ENCODE measurements at regions not wholly inside any gene's neighbourhood (a gene's known extent, or its start where the extent isn't known, plus 50 kb on each side); places are given as distances from the start of the nearest gene placed in this dataset.

GRCh38 chr9:118423021-118423420 is 718.8 kb downstream of the TLR4 start:
- no peak overlapping the region for H3K4me3 Mint-ChIP-seq

GRCh38 chr9:118423721-118424120 is 719.5 kb downstream of the TLR4 start:
- H3K9me3 Mint-ChIP-seq, result peaks cover 0 to 6% of the 10 kb centered on the region in 2 donors
- H3K4me1 ChIP-seq (ENCODE audit: control insufficient read depth, insufficient read depth, low read length), result no peaks in the 10 kb centered on the region
- no peaks in the 10 kb centered on the region for H3K4me1 Mint-ChIP-seq
- no peak for TF ChIP-seq CTCF (IDR thresholded peaks at IDR 0.05)
- DNase-seq (no peak), ATAC-seq (no peak)
- 97% methylated on average over 2 of the region's 4 CpGs for WGBS (ENCODE audit: insufficient coverage)
- H3K27me3 Mint-ChIP-seq (ENCODE audit: low read depth in 2 of 2), result no peaks in the 10 kb centered on the region
- H3K4me3 Mint-ChIP-seq, result no peak overlapping the region
- H3K27ac ChIP-seq (ENCODE audit: low read length), result no peak overlapping the region
- intact Hi-C loops (cut with micrococcal nuclease), result no loop called here
- H3K27ac Mint-ChIP-seq, result no peak overlapping the region
- H3K36me3 Mint-ChIP-seq, result no peaks in the 10 kb centered on the region
- no peaks in the 10 kb centered on the region for H3K27me3 ChIP-seq (ENCODE audit: control insufficient read depth, insufficient read depth, low read length)
- no peak overlapping the region for H3K4me3 ChIP-seq (ENCODE audit: low read length)
- no peaks in the 10 kb centered on the region for H3K9me3 ChIP-seq (ENCODE audit: control insufficient read depth, insufficient read depth, low read length)
- H3K36me3 ChIP-seq (ENCODE audit: control insufficient read depth, insufficient read depth, low read length), result no peaks in the 10 kb centered on the region

More at GRCh38 chr9:118423021-118423420, 718.8 kb downstream of the TLR4 start:
- no peaks in the 10 kb centered on the region for H3K27me3 Mint-ChIP-seq (ENCODE audit: low read depth in 2 of 2)
- H3K27ac ChIP-seq (ENCODE audit: low read length), result no peak overlapping the region
- no peaks in the 10 kb centered on the region for H3K36me3 Mint-ChIP-seq
- 89% methylated on average over 1 of the region's 3 CpGs for WGBS (ENCODE audit: insufficient coverage)
- no peak overlapping the region for H3K4me3 ChIP-seq (ENCODE audit: low read length)
- intact Hi-C loops (cut with micrococcal nuclease), result no loop called here
- no peaks in the 10 kb centered on the region for H3K9me3 ChIP-seq (ENCODE audit: control insufficient read depth, insufficient read depth, low read length)
- H3K4me1 ChIP-seq (ENCODE audit: control insufficient read depth, insufficient read depth, low read length), result no peaks in the 10 kb centered on the region
- no peak for ATAC-seq
- no peaks in the 10 kb centered on the region for H3K4me1 Mint-ChIP-seq
- TF ChIP-seq CTCF (IDR thresholded peaks at IDR 0.05), result no peak
- no peak for DNase-seq
- H3K36me3 ChIP-seq (ENCODE audit: control insufficient read depth, insufficient read depth, low read length), result no peaks in the 10 kb centered on the region
- H3K9me3 Mint-ChIP-seq, result peaks cover 0 to 8% of the 10 kb centered on the region in 2 donors
- no peaks in the 10 kb centered on the region for H3K27me3 ChIP-seq (ENCODE audit: control insufficient read depth, insufficient read depth, low read length)
- no peak overlapping the region for H3K27ac Mint-ChIP-seq

- intact Hi-C loops (cut with micrococcal nuclease), result no loop called here
- no peaks in the 10 kb centered on the region for H3K27me3 Mint-ChIP-seq (ENCODE audit: low read depth in 2 of 2)
- H3K36me3 ChIP-seq (ENCODE audit: control insufficient read depth, insufficient read depth, low read length), result no peaks in the 10 kb centered on the region
- DNase-seq (no peak), ATAC-seq (no peak)
- H3K4me3 ChIP-seq (ENCODE audit: low read length), result no peak overlapping the region
- peaks cover 4 to 5% of the 10 kb centered on the region in 2 donors for H3K9me3 Mint-ChIP-seq
- H3K36me3 Mint-ChIP-seq, result no peaks in the 10 kb centered on the region
- TF ChIP-seq CTCF (IDR thresholded peaks at IDR 0.05), result no peak
- H3K27ac ChIP-seq (ENCODE audit: low read length), result no peak overlapping the region
- H3K27me3 ChIP-seq (ENCODE audit: control insufficient read depth, insufficient read depth, low read length), result no peaks in the 10 kb centered on the region
- H3K27ac Mint-ChIP-seq, result no peak overlapping the region
- H3K4me3 Mint-ChIP-seq, result no peak overlapping the region
- H3K4me1 ChIP-seq (ENCODE audit: control insufficient read depth, insufficient read depth, low read length), result no peaks in the 10 kb centered on the region
- H3K4me1 Mint-ChIP-seq, result no peaks in the 10 kb centered on the region
- no peaks in the 10 kb centered on the region for H3K9me3 ChIP-seq (ENCODE audit: control insufficient read depth, insufficient read depth, low read length)
- WGBS (ENCODE audit: insufficient coverage), result no CpG with 5 or more reads among the region's 1 CpG
Measured at GRCh38 chr9:118426772-118427171, 722.6 kb downstream of the TLR4 start.

GRCh38 chr9:118438810-118439209 is 734.6 kb downstream of the TLR4 start:
- Mint-ChIP-seq H3K27ac (no peak overlapping the region), H3K4me3 (no peak overlapping the region), H3K36me3 (no peaks in the 10 kb centered on the region), H3K9me3 (no peaks in the 10 kb centered on the region), H3K27me3 (ENCODE audit: low read depth in 2 of 2) (no peaks in the 10 kb centered on the region), H3K4me1 (no peaks in the 10 kb centered on the region)
- no peak overlapping the region for H3K27ac ChIP-seq (ENCODE audit: low read length)
- H3K27me3 ChIP-seq (ENCODE audit: control insufficient read depth, insufficient read depth, low read length), result no peaks in the 10 kb centered on the region
- no peaks in the 10 kb centered on the region for H3K36me3 ChIP-seq (ENCODE audit: control insufficient read depth, insufficient read depth, low read length)
- DNase-seq, result no peak
- H3K4me3 ChIP-seq (ENCODE audit: low read length), result no peak overlapping the region
- WGBS (ENCODE audit: insufficient coverage), result 64% methylated on average over 1 of the region's 1 CpG
- ATAC-seq, result no peak
- intact Hi-C loops (cut with micrococcal nuclease), result no loop called here
- no peaks in the 10 kb centered on the region for H3K4me1 ChIP-seq (ENCODE audit: control insufficient read depth, insufficient read depth, low read length)
- no peaks in the 10 kb centered on the region for H3K9me3 ChIP-seq (ENCODE audit: control insufficient read depth, insufficient read depth, low read length)
- no peak for TF ChIP-seq CTCF (IDR thresholded peaks at IDR 0.05)

Measured in natural killer cell (primary cell).